ENCODE measurements at regions not wholly inside any gene's neighbourhood (a gene's known extent, or its start where the extent isn't known, plus 50 kb on each side); places are given as distances from the start of the nearest gene placed in this dataset.

DNA sequence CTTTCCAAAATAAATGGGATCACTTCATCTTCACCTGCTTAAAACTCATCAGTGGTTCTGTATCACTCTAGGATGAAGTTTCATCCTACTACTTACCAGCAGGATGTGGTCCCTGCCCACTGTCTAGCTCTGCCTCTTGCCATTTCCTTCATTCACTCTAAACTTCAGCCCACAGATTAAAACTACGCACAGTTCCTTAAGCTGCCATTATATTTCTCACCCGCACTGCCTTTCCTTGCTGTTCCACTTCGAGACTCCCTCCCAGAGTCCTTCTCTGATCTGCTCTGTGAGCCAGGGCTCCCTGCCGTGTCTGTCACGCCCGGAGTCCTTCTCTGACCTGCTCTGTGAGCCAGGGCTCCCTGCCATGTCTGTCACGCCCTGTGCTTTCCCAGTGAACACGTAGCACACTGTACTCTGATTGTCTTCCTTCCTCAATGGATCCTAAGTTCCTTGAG lies 52.0 kb upstream of the NPAS1 start:
- no peak for TF ChIP-seq POLR2AphosphoS5 (IDR thresholded peaks at IDR 0.05; ENCODE audit: insufficient read depth, low read depth, low read length)
- TF ChIP-seq POLR2A (IDR thresholded peaks at IDR 0.05; ENCODE audit: low read depth, low read length), result no peak
- TF ChIP-seq, protein P1, sequence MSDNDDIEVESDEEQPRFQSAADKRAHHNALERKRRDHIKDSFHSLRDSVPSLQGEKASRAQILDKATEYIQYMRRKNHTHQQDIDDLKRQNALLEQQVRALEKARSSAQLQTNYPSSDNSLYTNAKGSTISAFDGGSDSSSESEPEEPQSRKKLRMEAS (IDR thresholded peaks at IDR 0.05; ENCODE audit: insufficient read depth, insufficient read length), result no peak
- TF ChIP-seq, protein P2, sequence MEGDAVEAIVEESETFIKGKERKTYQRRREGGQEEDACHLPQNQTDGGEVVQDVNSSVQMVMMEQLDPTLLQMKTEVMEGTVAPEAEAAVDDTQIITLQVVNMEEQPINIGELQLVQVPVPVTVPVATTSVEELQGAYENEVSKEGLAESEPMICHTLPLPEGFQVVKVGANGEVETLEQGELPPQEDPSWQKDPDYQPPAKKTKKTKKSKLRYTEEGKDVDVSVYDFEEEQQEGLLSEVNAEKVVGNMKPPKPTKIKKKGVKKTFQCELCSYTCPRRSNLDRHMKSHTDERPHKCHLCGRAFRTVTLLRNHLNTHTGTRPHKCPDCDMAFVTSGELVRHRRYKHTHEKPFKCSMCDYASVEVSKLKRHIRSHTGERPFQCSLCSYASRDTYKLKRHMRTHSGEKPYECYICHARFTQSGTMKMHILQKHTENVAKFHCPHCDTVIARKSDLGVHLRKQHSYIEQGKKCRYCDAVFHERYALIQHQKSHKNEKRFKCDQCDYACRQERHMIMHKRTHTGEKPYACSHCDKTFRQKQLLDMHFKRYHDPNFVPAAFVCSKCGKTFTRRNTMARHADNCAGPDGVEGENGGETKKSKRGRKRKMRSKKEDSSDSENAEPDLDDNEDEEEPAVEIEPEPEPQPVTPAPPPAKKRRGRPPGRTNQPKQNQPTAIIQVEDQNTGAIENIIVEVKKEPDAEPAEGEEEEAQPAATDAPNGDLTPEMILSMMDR (IDR thresholded peaks at IDR 0.05; ENCODE audit: extremely low read depth in 1 of 2, insufficient read depth in 1 of 2, low read depth in 1 of 2, low read length in 2 of 2), result no peak
- no peak for TF ChIP-seq EZH2 (IDR thresholded peaks at IDR 0.05; ENCODE audit: borderline replicate concordance, low read depth, low read length, severe bottlenecking)
- no peak for TF ChIP-seq JUN (IDR thresholded peaks at IDR 0.05; ENCODE audit: borderline replicate concordance, insufficient read depth, insufficient read length, low read depth)
